ENCODE measurements at regions not wholly inside any gene's neighbourhood (a gene's known extent, or its start where the extent isn't known, plus 50 kb on each side); places are given as distances from the start of the nearest gene placed in this dataset.

DNA sequence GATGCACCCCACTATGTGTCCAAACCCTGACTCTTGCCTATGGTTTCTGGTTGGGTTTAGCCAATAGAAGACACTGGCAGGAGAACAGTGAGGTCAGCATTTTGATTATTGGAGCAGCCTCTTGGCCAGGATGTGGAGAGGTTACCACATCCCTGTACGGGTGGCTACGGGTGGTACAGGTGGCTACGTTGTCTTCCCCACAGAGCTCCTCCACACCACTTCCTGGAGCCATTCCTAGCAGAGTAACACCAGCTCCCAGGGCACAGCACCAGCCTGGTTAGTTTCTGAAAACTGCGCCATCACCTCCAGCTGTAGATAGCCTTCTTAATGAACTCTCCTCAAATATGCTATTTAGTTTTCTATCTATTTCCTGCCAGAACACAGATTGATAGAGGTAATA lies 445.2 kb downstream of the INHBA start:
- no peak overlapping the region for H2AFZ ChIP-seq (replicated peaks)

DNA sequence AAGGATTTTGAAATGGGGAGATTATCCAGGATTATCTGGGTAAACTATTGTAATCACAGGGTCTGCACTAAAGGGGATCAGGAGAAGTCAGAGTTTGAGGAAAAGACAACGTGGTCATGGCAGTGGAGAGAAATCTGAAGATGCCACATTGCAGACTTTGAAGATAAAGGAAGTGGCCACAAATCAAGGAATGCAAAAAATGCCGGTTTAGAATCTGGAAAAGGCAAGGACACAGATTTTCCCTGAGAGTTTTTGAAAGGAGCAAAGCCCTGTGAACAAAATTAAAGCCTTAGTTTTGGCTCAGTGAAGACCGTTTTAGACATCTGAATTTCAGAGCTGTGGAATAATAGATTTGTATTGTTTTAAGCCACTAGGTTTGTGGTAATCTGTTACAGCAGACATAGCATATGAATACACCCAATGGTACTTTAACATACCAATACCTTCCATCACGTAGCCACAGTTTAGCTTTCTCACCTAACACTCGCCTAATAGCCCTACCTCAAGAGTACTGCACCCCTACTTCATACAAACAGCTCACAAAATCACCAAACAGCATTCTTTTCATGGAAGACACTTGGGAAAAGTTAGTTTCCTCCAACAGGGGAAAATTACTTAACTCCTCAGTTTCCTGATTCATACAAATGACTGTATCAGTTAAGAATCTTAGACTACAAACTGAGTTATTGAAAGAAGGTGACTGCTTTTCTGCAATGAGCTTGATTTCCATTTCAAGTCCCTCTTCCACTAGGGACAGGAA lies 446.5 kb downstream of the INHBA start:
- Histone ChIP-seq H3K36me3 (no peaks in the 10 kb centered on the region), H4K20me1 (ENCODE audit: low read depth) (no peaks in the 10 kb centered on the region), H3K4me3 (no peak overlapping the region), H3K4me2 (no peak overlapping the region), H3K9ac (no peak overlapping the region), H3K9me3 (ENCODE audit: low read depth) (no peaks in the 10 kb centered on the region), H3K4me1 (no peaks in the 10 kb centered on the region), H3K27me3 (no peaks in the 10 kb centered on the region), H2AFZ (replicated peaks) (no peak overlapping the region), H3K79me2 (ENCODE audit: low read depth) (no peaks in the 10 kb centered on the region), H3K27ac (no peak overlapping the region), H3F3A (ENCODE audit: low read depth) (no peaks in the 10 kb centered on the region)
- H3K27ac Mint-ChIP-seq, result no peak overlapping the region
- H3K27me3 Mint-ChIP-seq (ENCODE audit: insufficient read depth, low read depth), result peaks cover 6% of the 10 kb centered on the region
- TF ChIP-seq, protein P1, sequence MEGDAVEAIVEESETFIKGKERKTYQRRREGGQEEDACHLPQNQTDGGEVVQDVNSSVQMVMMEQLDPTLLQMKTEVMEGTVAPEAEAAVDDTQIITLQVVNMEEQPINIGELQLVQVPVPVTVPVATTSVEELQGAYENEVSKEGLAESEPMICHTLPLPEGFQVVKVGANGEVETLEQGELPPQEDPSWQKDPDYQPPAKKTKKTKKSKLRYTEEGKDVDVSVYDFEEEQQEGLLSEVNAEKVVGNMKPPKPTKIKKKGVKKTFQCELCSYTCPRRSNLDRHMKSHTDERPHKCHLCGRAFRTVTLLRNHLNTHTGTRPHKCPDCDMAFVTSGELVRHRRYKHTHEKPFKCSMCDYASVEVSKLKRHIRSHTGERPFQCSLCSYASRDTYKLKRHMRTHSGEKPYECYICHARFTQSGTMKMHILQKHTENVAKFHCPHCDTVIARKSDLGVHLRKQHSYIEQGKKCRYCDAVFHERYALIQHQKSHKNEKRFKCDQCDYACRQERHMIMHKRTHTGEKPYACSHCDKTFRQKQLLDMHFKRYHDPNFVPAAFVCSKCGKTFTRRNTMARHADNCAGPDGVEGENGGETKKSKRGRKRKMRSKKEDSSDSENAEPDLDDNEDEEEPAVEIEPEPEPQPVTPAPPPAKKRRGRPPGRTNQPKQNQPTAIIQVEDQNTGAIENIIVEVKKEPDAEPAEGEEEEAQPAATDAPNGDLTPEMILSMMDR (IDR thresholded peaks at IDR 0.05), result no peak
- TF ChIP-seq EZH2phosphoT487 (IDR thresholded peaks at IDR 0.05) (no peak), EZH2 (IDR thresholded peaks at IDR 0.05) (no peak)
- no peaks in the 10 kb centered on the region for H3K36me3 Mint-ChIP-seq
- peaks cover 4% of the 10 kb centered on the region for H3K4me1 Mint-ChIP-seq
- H3K9me3 Mint-ChIP-seq, result peaks cover 5% of the 10 kb centered on the region
- H3K4me3 Mint-ChIP-seq, result no peak overlapping the region
- no peak for DNase-seq (ENCODE audit: low spot score)

More for the DNA sequence above, 445.2 kb downstream of the INHBA start:
- H3K79me2 ChIP-seq (ENCODE audit: low read depth), result no peaks in the 10 kb centered on the region
- no peaks in the 10 kb centered on the region for H4K20me1 ChIP-seq (ENCODE audit: low read depth)
- H3F3A ChIP-seq (ENCODE audit: low read depth), result no peaks in the 10 kb centered on the region
- H3K4me3 ChIP-seq, result no peak overlapping the region
- H3K4me2 ChIP-seq, result no peak overlapping the region
- no peaks in the 10 kb centered on the region for H3K27me3 ChIP-seq
- H3K36me3 ChIP-seq, result no peaks in the 10 kb centered on the region
- DNase-seq (ENCODE audit: low spot score), result no peak
- H3K9ac ChIP-seq, result no peak overlapping the region
- Mint-ChIP-seq H3K36me3 (no peaks in the 10 kb centered on the region), H3K4me3 (no peak overlapping the region), H3K9me3 (peaks cover 5% of the 10 kb centered on the region), H3K4me1 (peaks cover 4% of the 10 kb centered on the region), H3K27me3 (ENCODE audit: insufficient read depth, low read depth) (peaks cover 6% of the 10 kb centered on the region), H3K27ac (no peak overlapping the region)
- no peak overlapping the region for H3K27ac ChIP-seq
- no peaks in the 10 kb centered on the region for H3K4me1 ChIP-seq
- no peak for TF ChIP-seq EZH2 (IDR thresholded peaks at IDR 0.05)
- TF ChIP-seq, protein P1 (IDR thresholded peaks at IDR 0.05), result no peak
- no peak for TF ChIP-seq EZH2phosphoT487 (IDR thresholded peaks at IDR 0.05)
- no peaks in the 10 kb centered on the region for H3K9me3 ChIP-seq (ENCODE audit: low read depth)

DNA sequence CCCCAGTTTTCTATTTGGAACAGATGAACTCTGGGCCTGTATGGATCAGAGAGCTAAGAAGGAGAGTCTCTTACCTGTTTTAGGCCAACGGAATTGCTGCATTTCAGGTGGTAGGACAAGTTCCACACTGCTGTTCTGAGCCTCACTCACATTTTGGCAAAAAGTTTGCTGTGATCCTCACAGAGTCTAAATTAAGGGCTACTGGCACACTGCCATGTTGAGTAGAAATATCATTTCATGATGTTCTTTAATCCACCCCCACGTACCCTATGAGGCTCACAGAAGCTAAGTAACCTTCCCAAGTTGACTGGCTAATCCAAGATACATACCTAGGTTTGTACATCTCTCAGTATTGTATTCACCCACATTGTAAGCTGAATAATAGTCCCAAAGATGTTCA lies 447.2 kb downstream of the INHBA start:
- Histone ChIP-seq H3K79me2 (ENCODE audit: low read depth) (no peaks in the 10 kb centered on the region), H3K4me1 (no peaks in the 10 kb centered on the region), H3K4me2 (no peak overlapping the region), H3F3A (ENCODE audit: low read depth) (no peaks in the 10 kb centered on the region), H3K27ac (no peak overlapping the region), H3K9ac (no peak overlapping the region), H4K20me1 (ENCODE audit: low read depth) (no peaks in the 10 kb centered on the region), H3K36me3 (no peaks in the 10 kb centered on the region), H3K4me3 (no peak overlapping the region), H3K27me3 (no peaks in the 10 kb centered on the region), H3K9me3 (ENCODE audit: low read depth) (no peaks in the 10 kb centered on the region), H2AFZ (replicated peaks) (no peak overlapping the region)
- no peak for TF ChIP-seq EZH2 (IDR thresholded peaks at IDR 0.05)
- TF ChIP-seq, protein P1 (IDR thresholded peaks at IDR 0.05), result no peak
- TF ChIP-seq EZH2phosphoT487 (IDR thresholded peaks at IDR 0.05), result no peak
- Mint-ChIP-seq H3K27me3 (ENCODE audit: insufficient read depth, low read depth) (peaks cover 6% of the 10 kb centered on the region), H3K36me3 (no peaks in the 10 kb centered on the region), H3K4me3 (no peak overlapping the region), H3K27ac (no peak overlapping the region), H3K9me3 (peaks cover 5% of the 10 kb centered on the region), H3K4me1 (peaks cover 4% of the 10 kb centered on the region)
- DNase-seq (ENCODE audit: low spot score), result no peak

Data from neural progenitor cell (in vitro differentiated cells).